ENCODE measurements at regions not wholly inside any gene's neighbourhood (a gene's known extent, or its start where the extent isn't known, plus 50 kb on each side); places are given as distances from the start of the nearest gene placed in this dataset.

DNA sequence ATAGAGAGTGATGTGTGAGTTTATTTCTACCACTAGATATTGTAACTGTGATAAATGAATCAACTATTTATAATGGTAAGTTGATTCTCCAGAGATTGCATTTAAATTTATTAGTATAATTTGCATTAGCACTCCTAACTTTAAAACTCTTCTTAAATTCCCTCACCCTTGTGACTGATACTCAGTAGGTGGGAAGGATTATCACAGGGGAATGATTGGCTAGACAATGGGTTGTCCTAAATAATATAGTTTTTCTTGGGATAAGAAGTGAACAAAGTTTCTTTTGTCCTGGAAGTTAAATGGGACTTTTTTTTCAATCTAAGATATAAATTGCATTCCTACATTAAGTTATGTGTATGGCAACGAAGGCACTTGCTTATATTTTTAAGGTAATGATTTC is 169.2 kb upstream of the PITX2 start:
- TF ChIP-seq CTCF (IDR thresholded peaks at IDR 0.05; ENCODE audit: control extremely low read depth in 1 of 3, insufficient read depth in 1 of 3, low read depth in 1 of 3, low read length in 3 of 3) (no peak), POLR2AphosphoS5 (IDR thresholded peaks at IDR 0.05; ENCODE audit: low read depth, low read length) (no peak), TCF12 (IDR thresholded peaks at IDR 0.05; ENCODE audit: low read depth, low read length) (no peak), CREB1 (IDR thresholded peaks at IDR 0.05) (no peak), RNF2 (IDR thresholded peaks at IDR 0.05; ENCODE audit: borderline replicate concordance, low read depth, low read length, missing control alignments, poor library complexity, severe bottlenecking) (no peak), POLR2A (IDR thresholded peaks at IDR 0.05; ENCODE audit: control extremely low read depth in 1 of 2, low read depth in 2 of 2, low read length in 2 of 2) (no peak), RFX5 (IDR thresholded peaks at IDR 0.05; ENCODE audit: borderline replicate concordance, low read depth, low read length) (no peak)
